Inflammatory macrophage treated with lipopolysaccharide for 1 hour (primary cell): ENCODE measurements at regions not wholly inside any gene's neighbourhood (a gene's known extent, or its start where the extent isn't known, plus 50 kb on each side); places are given as distances from the start of the nearest gene placed in this dataset.

Experiments used
- DNase-seq, 2 donors: peaks; one replicate each; pipeline ENCODE4 v3.0.0-alpha.2; 2020 to 2022

GRCh38 chr2:12090072-12090471 is 343.6 kb downstream of the LPIN1 start:
- no peak for DNase-seq

- DNase-seq: no peak
These were observed 344.2 kb downstream of the LPIN1 start for GRCh38 chr2:12090590-12090989.

GRCh38 chr2:12091201-12091806 is 344.9 kb downstream of the LPIN1 start:
- DNase-seq: no peak

- DNase-seq: peak in 1 of 2 donors; percentile 28
These were observed 347.7 kb downstream of the LPIN1 start for GRCh38 chr2:12094134-12094533.

GRCh38 chr2:12096051-12096787 is 349.8 kb downstream of the LPIN1 start:
- DNase-seq: no peak

GRCh38 chr2:12096788-12097449 is 350.5 kb downstream of the LPIN1 start:
- no peak for DNase-seq

GRCh38 chr2:12097859-12098258 is 351.4 kb downstream of the LPIN1 start:
- DNase-seq: no peak

GRCh38 chr2:12099374-12099773 is 352.9 kb downstream of the LPIN1 start:
- no peak for DNase-seq

- DNase-seq: no peak
These were observed 356.2 kb downstream of the LPIN1 start for GRCh38 chr2:12102679-12103078.

- no peak for DNase-seq
These were observed 358.7 kb downstream of the LPIN1 start for GRCh38 chr2:12105180-12105579.

- peak; percentile 58 to 64 for DNase-seq
These were observed 360.1 kb downstream of the LPIN1 start for GRCh38 chr2:12106440-12107080.

- DNase-seq: no peak
These were observed 360.9 kb downstream of the LPIN1 start for GRCh38 chr2:12107321-12107720.

- no peak for DNase-seq
These were observed 361.5 kb downstream of the LPIN1 start for GRCh38 chr2:12107939-12108338.

GRCh38 chr2:12109363-12110017 is 363.1 kb downstream of the LPIN1 start:
- DNase-seq: no peak

GRCh38 chr2:12110074-12110473 is 363.6 kb downstream of the LPIN1 start:
- no peak for DNase-seq

GRCh38 chr2:12110481-12110880 is 364.0 kb downstream of the LPIN1 start:
- no peak for DNase-seq

GRCh38 chr2:12113412-12113811 is 367.0 kb downstream of the LPIN1 start:
- DNase-seq: no peak

GRCh38 chr2:12114816-12115215 is 368.4 kb downstream of the LPIN1 start:
- no peak for DNase-seq

GRCh38 chr2:12116228-12116750 is 369.9 kb downstream of the LPIN1 start:
- DNase-seq: no peak

- DNase-seq: no peak
These were observed 373.4 kb downstream of the LPIN1 start for GRCh38 chr2:12119841-12120240.

GRCh38 chr2:12120281-12121150 is 374.1 kb downstream of the LPIN1 start:
- DNase-seq: no peak

GRCh38 chr2:12124790-12125189 is 378.4 kb downstream of the LPIN1 start:
- no peak for DNase-seq
